ENCODE measurements at regions not wholly inside any gene's neighbourhood (a gene's known extent, or its start where the extent isn't known, plus 50 kb on each side); places are given as distances from the start of the nearest gene placed in this dataset.
"Not testable (repeated sequence)": the region's sequence is repeated elsewhere in the genome, so short reads cannot be mapped to it uniquely, and the experiment has no call there.

GRCh38 chr13:38017320-38017719, 147.7 kb upstream of the TRPC4 start:
- intact Hi-C loops (cut with DNase I) = no loop called here
- no peak for DNase-seq

- intact Hi-C loops (cut with DNase I) = no loop called here
Observed at GRCh38 chr13:38013676-38014075, 144.1 kb upstream of the TRPC4 start.

GRCh38 chr13:38012096-38012495, 142.5 kb upstream of the TRPC4 start:
- intact Hi-C loops (cut with DNase I) = no loop called here
- DNase-seq = no peak

More at GRCh38 chr13:38013676-38014075, 144.1 kb upstream of the TRPC4 start:
- DNase-seq = no peak

- peak in 13 of 42 donors; percentile 3 to 71 (median 30) for DNase-seq
Observed at GRCh38 chr13:38008636-38009035, 139.1 kb upstream of the TRPC4 start.

GRCh38 chr13:38002606-38003005, 133.0 kb upstream of the TRPC4 start:
- intact Hi-C loops (cut with DNase I) = no loop called here
- DNase-seq = no peak

More at GRCh38 chr13:38008636-38009035, 139.1 kb upstream of the TRPC4 start:
- intact Hi-C loops (cut with DNase I) = no loop called here

- intact Hi-C loops (cut with DNase I) = no loop called here
- no peak for DNase-seq
Observed at GRCh38 chr13:37997641-37998040, 128.1 kb upstream of the TRPC4 start.

GRCh38 chr13:37995092-37995491, 125.5 kb upstream of the TRPC4 start:
- DNase-seq = peak in 29 of 42 donors; percentile 6 to 79 (median 43)
- intact Hi-C loops (cut with DNase I) = no loop called here

GRCh38 chr13:37986811-37987210, 117.2 kb upstream of the TRPC4 start:
- intact Hi-C loops (cut with DNase I) = no loop called here
- DNase-seq = no peak

GRCh38 chr13:37985281-37985680, 115.7 kb upstream of the TRPC4 start:
- DNase-seq = no peak
- intact Hi-C loops (cut with DNase I) = no loop called here

- intact Hi-C loops (cut with DNase I) = no loop called here
Observed at GRCh38 chr13:37984357-37984756, 114.8 kb upstream of the TRPC4 start.

GRCh38 chr13:37981932-37982331, 112.4 kb upstream of the TRPC4 start:
- no peak for DNase-seq
- intact Hi-C loops (cut with DNase I) = no loop called here

More at GRCh38 chr13:37984357-37984756, 114.8 kb upstream of the TRPC4 start:
- no peak for DNase-seq

GRCh38 chr13:37978680-37979079, 109.1 kb upstream of the TRPC4 start:
- intact Hi-C loops (cut with DNase I) = no loop called here
- DNase-seq = no peak

- intact Hi-C loops (cut with DNase I) = no loop called here
Observed at GRCh38 chr13:37968555-37968954, 99.0 kb upstream of the TRPC4 start.

GRCh38 chr13:37966266-37966665, 96.7 kb upstream of the TRPC4 start:
- intact Hi-C loops (cut with DNase I) = no loop called here
- no peak for DNase-seq

More at GRCh38 chr13:37968555-37968954, 99.0 kb upstream of the TRPC4 start:
- no peak for DNase-seq

GRCh38 chr13:37960427-37960826, 90.9 kb upstream of the TRPC4 start:
- DNase-seq = no peak
- intact Hi-C loops (cut with DNase I) = no loop called here

- intact Hi-C loops (cut with DNase I) = no loop called here
- DNase-seq = no peak
Observed at GRCh38 chr13:37959284-37959683, 89.7 kb upstream of the TRPC4 start.

GRCh38 chr13:37956536-37956935, 87.0 kb upstream of the TRPC4 start:
- intact Hi-C loops (cut with DNase I) = no loop called here
- DNase-seq = no peak

- intact Hi-C loops (cut with DNase I); DNase-seq: not testable (repeated sequence)
Observed at GRCh38 chr13:37954597-37954996, 85.0 kb upstream of the TRPC4 start.

GRCh38 chr13:37954191-37954590, 84.6 kb upstream of the TRPC4 start:
- DNase-seq = no peak
- intact Hi-C loops (cut with DNase I) = no loop called here

GRCh38 chr13:37953696-37954095, 84.1 kb upstream of the TRPC4 start:
- intact Hi-C loops (cut with DNase I) = no loop called here
- DNase-seq = no peak

GRCh38 chr13:37950016-37950415, 80.4 kb upstream of the TRPC4 start:
- intact Hi-C loops (cut with DNase I) = no loop called here

More at GRCh38 chr13:37950016-37950415, 80.4 kb upstream of the TRPC4 start:
- no peak for DNase-seq
